Neural crest cell (in vitro differentiated cells): ENCODE measurements at regions not wholly inside any gene's neighbourhood (a gene's known extent, or its start where the extent isn't known, plus 50 kb on each side); places are given as distances from the start of the nearest gene placed in this dataset.

ENCODE experiments used
- DNase-seq: peaks from one replicate; pipeline ENCODE4 v3.0.0; 2021; ENCODE audit warnings: low read depth, mixed read lengths, low spot score
- H3K27ac Mint-ChIP-seq: one replicate; pipeline ENCODE4 v1.8.0; 2021; ENCODE audit warnings: mild to moderate bottlenecking, mixed read lengths; ENCODE audit not compliant: unreplicated experiment
- H3K27me3 Mint-ChIP-seq: 2 replicates; pipeline ENCODE4 v1.8.0; 2021; ENCODE audit warnings: low read depth, mild to moderate bottlenecking, mixed read lengths
- H3K36me3 Mint-ChIP-seq: 2 replicates; pipeline ENCODE4 v1.8.0; 2021; ENCODE audit warnings: low read depth, mild to moderate bottlenecking, mixed read lengths
- H3K4me1 Mint-ChIP-seq: 2 replicates; pipeline ENCODE4 v1.8.0; 2021; ENCODE audit warnings: mixed read lengths
- H3K4me3 Mint-ChIP-seq: one replicate; pipeline ENCODE4 v1.8.0; 2021; ENCODE audit warnings: mild to moderate bottlenecking, mixed read lengths
- H3K9me3 Mint-ChIP-seq: 2 replicates; pipeline ENCODE4 v1.8.0; 2021; ENCODE audit warnings: mixed read lengths
- CTCF ChIP-seq: fragments of 200-600 bp; sonication (generic); conservative IDR thresholded peaks from 2 replicates; pipeline ENCODE4 v1.5.0; 2021; ENCODE audit warnings: antibody characterized with exemption, mild to moderate bottlenecking

GRCh38 chr12:97169889-97170567 lies 263.0 kb downstream of the NEDD1 start:
- Mint-ChIP-seq H3K4me1 (peaks cover 18% of the 10 kb centered on the region), H3K9me3 (no peaks in the 10 kb centered on the region), H3K4me3 (no peak overlapping the region)

GRCh38 chr12:97173688-97174410 lies 266.8 kb downstream of the NEDD1 start:
- Mint-ChIP-seq H3K4me1 (peaks cover 27% of the 10 kb centered on the region), H3K36me3 (peaks cover 6% of the 10 kb centered on the region), H3K27ac (no peak overlapping the region), H3K27me3 (no peaks in the 10 kb centered on the region), H3K9me3 (peaks cover 8% of the 10 kb centered on the region), H3K4me3 (peak overlapping the region; percentile 77)
- no peak for DNase-seq
- no peak for TF ChIP-seq CTCF

More at GRCh38 chr12:97169889-97170567, 263.0 kb downstream of the NEDD1 start:
- no peak for TF ChIP-seq CTCF
- Mint-ChIP-seq H3K27ac (no peak overlapping the region), H3K36me3 (no peaks in the 10 kb centered on the region), H3K27me3 (no peaks in the 10 kb centered on the region)
- no peak for DNase-seq

GRCh38 chr12:97177481-97177880 lies 270.4 kb downstream of the NEDD1 start:
- Mint-ChIP-seq H3K36me3 (peaks cover 11% of the 10 kb centered on the region), H3K9me3 (peaks cover 15% of the 10 kb centered on the region), H3K4me3 (no peak overlapping the region), H3K27me3 (no peaks in the 10 kb centered on the region), H3K27ac (no peak overlapping the region), H3K4me1 (peaks cover 32% of the 10 kb centered on the region)
- no peak for TF ChIP-seq CTCF
- no peak for DNase-seq

- TF ChIP-seq CTCF = no peak
- Mint-ChIP-seq H3K9me3 (peaks cover 17% of the 10 kb centered on the region), H3K36me3 (peaks cover 12% of the 10 kb centered on the region), H3K4me3 (no peak overlapping the region), H3K4me1 (peaks cover 17% of the 10 kb centered on the region), H3K27ac (peak overlapping the region; percentile 4), H3K27me3 (no peaks in the 10 kb centered on the region)
- DNase-seq = no peak
Observed at GRCh38 chr12:97181571-97182265, 274.7 kb downstream of the NEDD1 start.

- no peak for TF ChIP-seq CTCF
- Mint-ChIP-seq H3K27ac (no peak overlapping the region), H3K27me3 (no peaks in the 10 kb centered on the region), H3K36me3 (peaks cover 17% of the 10 kb centered on the region), H3K4me3 (no peak overlapping the region), H3K4me1 (peaks cover 17% of the 10 kb centered on the region), H3K9me3 (peaks cover 20% of the 10 kb centered on the region)
- no peak for DNase-seq
Observed at GRCh38 chr12:97182769-97183168, 275.7 kb downstream of the NEDD1 start.
